ENCODE measurements at regions not wholly inside any gene's neighbourhood (a gene's known extent, or its start where the extent isn't known, plus 50 kb on each side); places are given as distances from the start of the nearest gene placed in this dataset.

- Histone ChIP-seq H4K20me1 (ENCODE audit: low read depth) (no peaks in the 10 kb centered on the region), H3K27me3 (no peaks in the 10 kb centered on the region), H2AFZ (replicated peaks) (no peak overlapping the region), H3K4me1 (no peaks in the 10 kb centered on the region), H3K4me2 (no peak overlapping the region), H3K9ac (no peak overlapping the region), H3K27ac (no peak overlapping the region), H3K9me3 (ENCODE audit: low read depth) (no peaks in the 10 kb centered on the region), H3F3A (ENCODE audit: low read depth) (no peaks in the 10 kb centered on the region), H3K36me3 (no peaks in the 10 kb centered on the region), H3K79me2 (ENCODE audit: low read depth) (no peaks in the 10 kb centered on the region), H3K4me3 (no peak overlapping the region)
- Mint-ChIP-seq H3K27ac (no peak overlapping the region), H3K4me1 (no peaks in the 10 kb centered on the region), H3K36me3 (no peaks in the 10 kb centered on the region), H3K4me3 (no peak overlapping the region), H3K27me3 (ENCODE audit: insufficient read depth, low read depth) (peaks cover 2% of the 10 kb centered on the region), H3K9me3 (peaks cover 7% of the 10 kb centered on the region)
- TF ChIP-seq CTCF (IDR thresholded peaks at IDR 0.05) (no peak), EZH2 (IDR thresholded peaks at IDR 0.05) (no peak), EZH2phosphoT487 (IDR thresholded peaks at IDR 0.05) (no peak)
- DNase-seq (ENCODE audit: low spot score) = no peak
These were observed 378.3 kb upstream of the PRICKLE1 start for GRCh38 chr12:42967850-42968249.

- H3K9ac ChIP-seq = no peak overlapping the region
- no peak overlapping the region for H3K4me2 ChIP-seq
- no peaks in the 10 kb centered on the region for H3K27me3 ChIP-seq
- Mint-ChIP-seq H3K27me3 (ENCODE audit: insufficient read depth, low read depth) (peaks cover 2% of the 10 kb centered on the region), H3K9me3 (peaks cover under 1% of the 10 kb centered on the region), H3K36me3 (no peaks in the 10 kb centered on the region), H3K4me3 (no peak overlapping the region), H3K27ac (no peak overlapping the region), H3K4me1 (no peaks in the 10 kb centered on the region)
- no peak for DNase-seq (ENCODE audit: low spot score)
- no peaks in the 10 kb centered on the region for H3K9me3 ChIP-seq (ENCODE audit: low read depth)
- H2AFZ ChIP-seq (replicated peaks) = no peak overlapping the region
- no peaks in the 10 kb centered on the region for H3K36me3 ChIP-seq
- no peak overlapping the region for H3K27ac ChIP-seq
- no peaks in the 10 kb centered on the region for H4K20me1 ChIP-seq (ENCODE audit: low read depth)
- no peaks in the 10 kb centered on the region for H3K79me2 ChIP-seq (ENCODE audit: low read depth)
- no peaks in the 10 kb centered on the region for H3F3A ChIP-seq (ENCODE audit: low read depth)
- H3K4me1 ChIP-seq = no peaks in the 10 kb centered on the region
- no peak for TF ChIP-seq CTCF (IDR thresholded peaks at IDR 0.05)
- no peak for TF ChIP-seq EZH2phosphoT487 (IDR thresholded peaks at IDR 0.05)
- no peak for TF ChIP-seq EZH2 (IDR thresholded peaks at IDR 0.05)
- H3K4me3 ChIP-seq = no peak overlapping the region
These were observed 374.4 kb upstream of the PRICKLE1 start for GRCh38 chr12:42963988-42964387.

GRCh38 chr12:42962384-42962783 lies 372.8 kb upstream of the PRICKLE1 start:
- no peak overlapping the region for H3K27ac Mint-ChIP-seq
- H3K4me2 ChIP-seq = no peak overlapping the region
- no peak for DNase-seq (ENCODE audit: low spot score)
- H3K27me3 Mint-ChIP-seq (ENCODE audit: insufficient read depth, low read depth) = peaks cover 4% of the 10 kb centered on the region
- H3K79me2 ChIP-seq (ENCODE audit: low read depth) = no peaks in the 10 kb centered on the region
- H3K27me3 ChIP-seq = no peaks in the 10 kb centered on the region
- no peaks in the 10 kb centered on the region for H4K20me1 ChIP-seq (ENCODE audit: low read depth)
- H3K36me3 ChIP-seq = no peaks in the 10 kb centered on the region
- H3K4me3 ChIP-seq = no peak overlapping the region
- no peaks in the 10 kb centered on the region for H3K4me1 Mint-ChIP-seq
- no peaks in the 10 kb centered on the region for H3K9me3 Mint-ChIP-seq
- no peak for TF ChIP-seq CTCF (IDR thresholded peaks at IDR 0.05)
- no peak for TF ChIP-seq EZH2phosphoT487 (IDR thresholded peaks at IDR 0.05)
- no peak for TF ChIP-seq EZH2 (IDR thresholded peaks at IDR 0.05)
- no peaks in the 10 kb centered on the region for H3K36me3 Mint-ChIP-seq
- H3K27ac ChIP-seq = no peak overlapping the region
- no peak overlapping the region for H3K9ac ChIP-seq
- H3F3A ChIP-seq (ENCODE audit: low read depth) = no peaks in the 10 kb centered on the region
- no peaks in the 10 kb centered on the region for H3K4me1 ChIP-seq
- H3K4me3 Mint-ChIP-seq = no peak overlapping the region
- H3K9me3 ChIP-seq (ENCODE audit: low read depth) = no peaks in the 10 kb centered on the region
- H2AFZ ChIP-seq (replicated peaks) = no peak overlapping the region

DNA sequence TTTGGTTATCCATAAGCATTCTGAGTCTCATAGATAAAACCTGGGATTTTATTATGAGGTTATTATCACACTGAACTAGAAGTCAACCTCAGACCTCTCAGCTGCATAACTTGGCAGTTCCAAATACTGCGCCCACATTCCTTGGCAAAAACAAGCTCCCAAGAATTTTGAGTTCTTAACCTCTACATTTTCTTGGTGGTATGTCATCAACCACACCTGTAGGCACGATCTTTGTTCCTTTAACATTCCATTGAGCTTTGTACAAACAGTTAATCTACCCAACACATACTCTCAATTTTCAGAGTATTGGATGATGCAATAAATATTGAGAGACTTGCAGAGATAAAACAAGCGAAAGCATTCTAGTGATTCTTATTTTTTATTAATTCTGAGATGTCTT lies 371.8 kb upstream of the PRICKLE1 start:
- DNase-seq (ENCODE audit: low spot score) = no peak
- Histone ChIP-seq H4K20me1 (ENCODE audit: low read depth) (no peaks in the 10 kb centered on the region), H2AFZ (replicated peaks) (no peak overlapping the region), H3K27me3 (no peaks in the 10 kb centered on the region), H3K9ac (no peak overlapping the region), H3K27ac (no peak overlapping the region), H3F3A (ENCODE audit: low read depth) (no peaks in the 10 kb centered on the region), H3K4me2 (no peak overlapping the region), H3K9me3 (ENCODE audit: low read depth) (no peaks in the 10 kb centered on the region), H3K4me3 (no peak overlapping the region), H3K4me1 (no peaks in the 10 kb centered on the region), H3K36me3 (no peaks in the 10 kb centered on the region), H3K79me2 (ENCODE audit: low read depth) (no peaks in the 10 kb centered on the region)
- Mint-ChIP-seq H3K27ac (no peak overlapping the region), H3K9me3 (no peaks in the 10 kb centered on the region), H3K4me3 (no peak overlapping the region), H3K27me3 (ENCODE audit: insufficient read depth, low read depth) (peaks cover 2% of the 10 kb centered on the region), H3K36me3 (no peaks in the 10 kb centered on the region), H3K4me1 (no peaks in the 10 kb centered on the region)
- TF ChIP-seq CTCF (IDR thresholded peaks at IDR 0.05) = no peak
- TF ChIP-seq EZH2 (IDR thresholded peaks at IDR 0.05) = no peak
- TF ChIP-seq EZH2phosphoT487 (IDR thresholded peaks at IDR 0.05) = no peak
